HCT116 (cell line): ENCODE measurements at regions not wholly inside any gene's neighbourhood (a gene's known extent, or its start where the extent isn't known, plus 50 kb on each side); places are given as distances from the start of the nearest gene placed in this dataset.

Experiments used
- ATAC-seq: fragments of 200-7000 bp; cut with Tn5 transposase; 2 replicates; pipeline ENCODE4 v1.9.1; 2020; ENCODE audit warnings: mild to moderate bottlenecking, moderate library complexity
- BruUV-seq: library from RNA; stranded (reverse); fragments of 400-500 nt; replicated peaks from 2 replicates; lab custom pipeline; 2021; lab: Mats Ljungman, UMichigan
- CTCF ChIA-PET: fragments of 300-600 bp; sonication (Branson Sonifier 250); formaldehyde crosslinking; loops from one replicate; lab custom pipeline; 2021; ENCODE audit warnings: antibody characterized with exemption; lab: Charles Lee
- POLR2A ChIA-PET: fragments of 300-600, 350-600 bp; sonication (Branson Sonifier 250); formaldehyde crosslinking; loops from one replicate; lab custom pipeline; 2021; ENCODE audit warnings: antibody characterized with exemption; lab: Charles Lee
- RAD21 ChIA-PET, 2 experiments: fragments of 300-600 bp; sonication (Branson Sonifier 250); formaldehyde crosslinking; loops; one replicate each; lab custom pipeline; 2023; ENCODE audit warnings: low total read pairs in 2 of 2; ENCODE audit not compliant: uncharacterized antibody in 2 of 2, unreplicated experiment in 2 of 2, low non-redundant PET in 1 of 2; lab: Charles Lee
- DNase-seq: peaks from one replicate; pipeline ENCODE4 v3.0.0-alpha.2; 2010; ENCODE audit warnings: low read depth, low spot score
- H2AFZ ChIP-seq: fragments of 200-600 bp; shearing (Covaris generic), sonication (generic); 2 replicates; pipeline ENCODE4 v1.6.1; 2017; ENCODE audit warnings: low read depth, mixed run types, mixed read lengths, antibody characterized with exemption, low read length; ENCODE audit not compliant: poor library complexity, severe bottlenecking
- H3K27ac ChIP-seq: 2 replicates; pipeline ENCODE4 v1.5.1; 2012; ENCODE audit warnings: low read depth, low read length
- H3K27me3 ChIP-seq: fragments of 200-600 bp; sonication (generic); 2 replicates; pipeline ENCODE4 v1.6.1; 2016; ENCODE audit warnings: mixed run types, low read length, mixed read lengths; ENCODE audit not compliant: insufficient read depth
- H3K36me3 ChIP-seq, 2 experiments: fragments of 200-500 bp in 1 of 2; fragments of 200-600 bp in 1 of 2; sonication (Bioruptor generic) in 1 of 2; sonication (generic) in 1 of 2; 2 replicates each; pipeline versions ENCODE4 v1.5.1 to v1.6.1; 2014 to 2016; ENCODE audit warnings: low read length in 2 of 2, inconsistent platforms in 1 of 2, mixed read lengths in 1 of 2, mixed run types in 1 of 2; ENCODE audit not compliant: insufficient read depth in 2 of 2, control insufficient read depth in 1 of 2
- H3K4me1 ChIP-seq, 2 experiments: fragments of 200-600 bp in 1 of 2; sonication (generic) in 1 of 2; 2 replicates each; pipeline versions ENCODE4 v1.5.1 to v1.6.1; 2012 to 2017; ENCODE audit warnings: low read length in 2 of 2, inconsistent platforms in 1 of 2, mild to moderate bottlenecking in 1 of 2, mixed read lengths in 1 of 2, mixed run types in 1 of 2, moderate library complexity in 1 of 2; ENCODE audit not compliant: insufficient read depth in 2 of 2, control insufficient read depth in 1 of 2
- H3K4me2 ChIP-seq: fragments of 200-600 bp; sonication (generic); 2 replicates; pipeline ENCODE4 v1.6.1; 2017; ENCODE audit warnings: mixed run types, low read length, mixed read lengths
- H3K4me3 ChIP-seq, 2 experiments: fragments of 200-600 bp in 1 of 2; sonication (generic) in 1 of 2; replicated peaks in 1 of 2; 2 replicates each; pipeline ENCODE4 v1.5.1; 2011 to 2016; ENCODE audit warnings: low read length in 2 of 2, control low read depth in 1 of 2, low read depth in 1 of 2, mild to moderate bottlenecking in 1 of 2, mixed read lengths in 1 of 2, mixed run types in 1 of 2
- H3K79me2 ChIP-seq: fragments of 200-600 bp; sonication (generic); 2 replicates; pipeline ENCODE4 v1.6.1; 2017; ENCODE audit warnings: mild to moderate bottlenecking, mixed run types, low read length, moderate library complexity, mixed read lengths; ENCODE audit not compliant: insufficient read depth
- H3K9ac ChIP-seq: fragments of 200-600 bp; sonication (generic); 2 replicates; pipeline ENCODE4 v1.6.1; 2016; ENCODE audit warnings: low read length, mixed read lengths
- H3K9me2 ChIP-seq: fragments of 200-600 bp; sonication (generic), shearing (Covaris generic); 2 replicates; pipeline ENCODE4 v1.6.1; 2017; ENCODE audit warnings: mixed run types, mild to moderate bottlenecking, moderate library complexity; ENCODE audit not compliant: insufficient read depth
- H3K9me3 ChIP-seq, 2 experiments: fragments of 200-500 bp in 1 of 2; fragments of 200-600 bp in 1 of 2; sonication (Bioruptor generic) in 1 of 2; sonication (generic) in 1 of 2; 2 replicates each; pipeline ENCODE4 v1.6.1; 2014 to 2017; ENCODE audit warnings: low read length in 2 of 2, mixed read lengths in 2 of 2, inconsistent platforms in 1 of 2, low read depth in 1 of 2, mild to moderate bottlenecking in 1 of 2, mixed run types in 1 of 2, moderate library complexity in 1 of 2; ENCODE audit not compliant: control insufficient read depth in 1 of 2, insufficient read depth in 1 of 2
- H4K20me1 ChIP-seq: fragments of 200-600 bp; sonication (generic), shearing (Covaris generic); 2 replicates; pipeline ENCODE4 v1.6.1; 2017; ENCODE audit warnings: mixed run types, mild to moderate bottlenecking, moderate library complexity; ENCODE audit not compliant: insufficient read depth
- CEBPB ChIP-seq: IDR thresholded peaks from 2 replicates; pipeline ENCODE4 v1.6.1; 2012; ENCODE audit warnings: low read depth
- CTCF ChIP-seq, 3 experiments: fragments of 200-600 bp in 1 of 3; sonication (generic) in 1 of 3; IDR thresholded peaks in 2 of 3; conservative IDR thresholded peaks in 1 of 3; 2 replicates each; pipeline ENCODE4 v1.5.1; 2012 to 2017; ENCODE audit warnings: low read depth in 2 of 3, low read length in 2 of 3, antibody characterized with exemption in 1 of 3, borderline replicate concordance in 1 of 3, control low read depth in 1 of 3, mild to moderate bottlenecking in 1 of 3, mixed read lengths in 1 of 3, mixed run types in 1 of 3, moderate library complexity in 1 of 3; ENCODE audit not compliant: insufficient read depth in 1 of 3
- EZH2 ChIP-seq: fragments of 200-600 bp; sonication (generic); IDR thresholded peaks from 2 replicates; pipeline ENCODE4 v1.6.1; 2017; ENCODE audit warnings: antibody characterized with exemption, mixed run types
- MAX ChIP-seq: IDR thresholded peaks from 2 replicates; pipeline ENCODE4 v1.6.1; 2012
- POLR2A ChIP-seq: IDR thresholded peaks from 2 replicates; pipeline ENCODE4 v1.7.0; 2011; ENCODE audit warnings: borderline replicate concordance; ENCODE audit not compliant: insufficient read depth, insufficient read length; ENCODE audit errors: extremely low read depth
- SP1 ChIP-seq: IDR thresholded peaks from 2 replicates; pipeline ENCODE4 v1.6.1; 2012; ENCODE audit warnings: low read depth
- SRF ChIP-seq: IDR thresholded peaks from 2 replicates; pipeline ENCODE4 v1.6.1; 2012; ENCODE audit warnings: low read depth
- ZBTB33 ChIP-seq: IDR thresholded peaks from 2 replicates; pipeline ENCODE4 v1.6.1; 2011; ENCODE audit warnings: mild to moderate bottlenecking, low read length, moderate library complexity; ENCODE audit not compliant: insufficient replicate concordance; ENCODE audit errors: extremely low read depth
- intact Hi-C: fragments of 100-400 bp; cut with micrococcal nuclease; formaldehyde crosslinking; loops from 2 replicates; pipeline ENCODE4 v1.10.0; 2022

GRCh38 chr6:93164781-93165180 lies 254.6 kb downstream of the EPHA7 start (continued):
- no peak for TF ChIP-seq MAX

DNA sequence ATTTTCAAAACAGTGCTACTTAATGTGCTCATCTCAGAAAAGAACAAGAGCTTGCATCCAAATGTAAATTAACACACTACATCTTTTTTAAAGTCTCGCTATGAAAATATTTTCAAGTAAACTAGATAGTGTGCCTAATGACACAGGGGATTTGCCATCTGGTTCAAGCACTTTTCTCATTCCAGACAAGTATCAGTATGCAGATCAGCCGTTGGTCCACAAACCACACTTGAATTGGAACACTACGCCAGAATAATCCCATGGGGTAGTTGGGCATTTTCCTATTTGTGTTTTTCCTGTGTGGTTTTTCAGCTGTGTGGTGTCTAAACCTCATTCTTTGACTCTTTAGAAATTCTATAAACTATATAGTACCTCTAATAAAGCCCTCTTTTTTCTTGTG lies 256.2 kb downstream of the EPHA7 start:
- Histone ChIP-seq H3K4me2 (no peak overlapping the region), H3K36me3 (no peaks in the 10 kb centered on the region), H3K4me3 (no peak overlapping the region), H3K9me2 (no peaks in the 10 kb centered on the region), H2AFZ (no peak overlapping the region), H3K79me2 (no peaks in the 10 kb centered on the region), H4K20me1 (no peaks in the 10 kb centered on the region), H3K27me3 (no peaks in the 10 kb centered on the region), H3K4me1 (no peaks in the 10 kb centered on the region), H3K27ac (no peak overlapping the region)
- ChIA-PET CTCF (no interaction called here), RAD21 (no interaction called here)
- intact Hi-C loops, result no loop called here
- no TSS peak for BruUV-seq
- TF ChIP-seq EZH2, result no peak
- TF ChIP-seq SRF, result no peak
- TF ChIP-seq SP1, result no peak
- no peak for TF ChIP-seq ZBTB33
- TF ChIP-seq POLR2A, result no peak
- no peak for TF ChIP-seq CTCF (IDR thresholded peaks at IDR 0.05 in 2 of 3, conservative IDR thresholded peaks at IDR 0.05 in 1 of 3; ENCODE audit: borderline replicate concordance in 1 of 3, insufficient read depth in 1 of 3, low read depth in 2 of 3, low read length in 2 of 3)
- TF ChIP-seq CEBPB, result no peak
- TF ChIP-seq, all 23 proteins: peak for 0
- ATAC-seq, result no peak
- peaks cover 1 to 6% of the 10 kb centered on the region in 2 experiments; a peak in 3 of 4 replicates for H3K9me3 ChIP-seq
- no peak for DNase-seq
- no peak overlapping the region for H3K9ac ChIP-seq
- POLR2A ChIA-PET, result no interaction called here
